MCF 10A (cell line): ENCODE measurements at regions not wholly inside any gene's neighbourhood (a gene's known extent, or its start where the extent isn't known, plus 50 kb on each side); places are given as distances from the start of the nearest gene placed in this dataset.

Experiments
- BruUV-seq: library from RNA; stranded (reverse); fragments of 400-500 nt; replicated peaks from 2 replicates; lab custom pipeline; 2021; lab: Mats Ljungman, UMichigan
- CTCF ChIA-PET: fragments of 300-600 bp; sonication (Branson Sonifier 250); formaldehyde crosslinking; extraction: SDS; loops from one replicate; lab custom pipeline; 2021; ENCODE audit warnings: antibody characterized with exemption, inconsistent platforms; lab: Yijun Ruan, JAX
- POLR2A ChIA-PET: fragments of 300-600, 350-650 bp; sonication (Branson Sonifier 250); formaldehyde crosslinking; extraction: SDS; loops from one replicate; lab custom pipeline; 2020; ENCODE audit warnings: antibody characterized with exemption, inconsistent platforms; lab: Yijun Ruan, JAX
- DNase-seq: peaks from one replicate; pipeline ENCODE4 v3.0.0-alpha.2; 2018; ENCODE audit not compliant: unreplicated experiment
- H3K27ac Mint-ChIP-seq: one replicate; pipeline ENCODE4 v1.8.0; 2022; ENCODE audit warnings: mild to moderate bottlenecking, low read depth, mixed read lengths; ENCODE audit not compliant: unreplicated experiment
- H3K27me3 Mint-ChIP-seq: one replicate; pipeline ENCODE4 v1.8.0; 2022; ENCODE audit warnings: mixed read lengths; ENCODE audit not compliant: insufficient read depth, unreplicated experiment
- H3K36me3 Mint-ChIP-seq: one replicate; pipeline ENCODE4 v1.8.0; 2022; ENCODE audit warnings: mild to moderate bottlenecking, moderate library complexity, mixed read lengths; ENCODE audit not compliant: insufficient read depth, unreplicated experiment
- H3K4me1 Mint-ChIP-seq: one replicate; pipeline ENCODE4 v1.8.0; 2022; ENCODE audit warnings: mixed read lengths; ENCODE audit not compliant: insufficient read depth, unreplicated experiment
- H3K4me3 Mint-ChIP-seq: one replicate; pipeline ENCODE4 v1.8.0; 2022; ENCODE audit warnings: mild to moderate bottlenecking, moderate library complexity, mixed read lengths; ENCODE audit not compliant: unreplicated experiment
- H3K9me3 Mint-ChIP-seq: one replicate; pipeline ENCODE4 v1.8.0; 2022; ENCODE audit warnings: mixed read lengths; ENCODE audit not compliant: unreplicated experiment
- CTCF ChIP-seq: fragments of 200-600 bp; IDR thresholded peaks from one replicate; pipeline ENCODE4 v1.8.0; 2022; ENCODE audit warnings: antibody characterized with exemption, mild to moderate bottlenecking; ENCODE audit not compliant: unreplicated experiment
- intact Hi-C: fragments of 100-400 bp; cut with micrococcal nuclease; formaldehyde crosslinking; loops from 2 replicates; pipeline ENCODE4 v1.14.1; 2022

- peaks cover 17% of the 10 kb centered on the region for H3K9me3 Mint-ChIP-seq
- no peaks in the 10 kb centered on the region for H3K4me1 Mint-ChIP-seq
- no peak overlapping the region for H3K27ac Mint-ChIP-seq
- CTCF ChIA-PET = no interaction called here
- no TSS peak for BruUV-seq
- POLR2A ChIA-PET = no interaction called here
- no peaks in the 10 kb centered on the region for H3K27me3 Mint-ChIP-seq
- no peak overlapping the region for H3K4me3 Mint-ChIP-seq
- intact Hi-C loops = no loop called here
- no peak for TF ChIP-seq CTCF
- DNase-seq = no peak
- H3K36me3 Mint-ChIP-seq = no peaks in the 10 kb centered on the region
These were observed 68.6 kb upstream of the CNKSR3 start for GRCh38 chr6:154579046-154579445.

GRCh38 chr6:154579485-154579884 is 69.0 kb upstream of the CNKSR3 start:
- CTCF ChIA-PET = no interaction called here
- BruUV-seq = no TSS peak
- DNase-seq = no peak

GRCh38 chr6:154580397-154581135 is 70.1 kb upstream of the CNKSR3 start:
- H3K4me3 Mint-ChIP-seq = no peak overlapping the region
- ChIA-PET POLR2A (interaction anchor here (0.6 to 1.4 kb wide), 2 partner anchors 18 to 33 kb away, joined by 3 read pairs; no protein-coding TSS in a partner anchor), CTCF (interaction anchor here (0.6 kb wide), 1 partner anchor 63 kb away, joined by 4 read pairs; no protein-coding TSS in a partner anchor)
- no peak for TF ChIP-seq CTCF
- peaks cover 17% of the 10 kb centered on the region for H3K9me3 Mint-ChIP-seq
- no peaks in the 10 kb centered on the region for H3K36me3 Mint-ChIP-seq
- peak; percentile 16 for DNase-seq
- no peaks in the 10 kb centered on the region for H3K27me3 Mint-ChIP-seq
- no TSS peak for BruUV-seq
- no peak overlapping the region for H3K27ac Mint-ChIP-seq
- intact Hi-C loops = no loop called here
- H3K4me1 Mint-ChIP-seq = no peaks in the 10 kb centered on the region

More at GRCh38 chr6:154579485-154579884, 69.0 kb upstream of the CNKSR3 start:
- Mint-ChIP-seq H3K27ac (no peak overlapping the region), H3K9me3 (peaks cover 17% of the 10 kb centered on the region), H3K4me1 (no peaks in the 10 kb centered on the region), H3K4me3 (no peak overlapping the region), H3K27me3 (no peaks in the 10 kb centered on the region), H3K36me3 (no peaks in the 10 kb centered on the region)
- intact Hi-C loops = no loop called here
- POLR2A ChIA-PET = no interaction called here
- TF ChIP-seq CTCF = no peak

DNA sequence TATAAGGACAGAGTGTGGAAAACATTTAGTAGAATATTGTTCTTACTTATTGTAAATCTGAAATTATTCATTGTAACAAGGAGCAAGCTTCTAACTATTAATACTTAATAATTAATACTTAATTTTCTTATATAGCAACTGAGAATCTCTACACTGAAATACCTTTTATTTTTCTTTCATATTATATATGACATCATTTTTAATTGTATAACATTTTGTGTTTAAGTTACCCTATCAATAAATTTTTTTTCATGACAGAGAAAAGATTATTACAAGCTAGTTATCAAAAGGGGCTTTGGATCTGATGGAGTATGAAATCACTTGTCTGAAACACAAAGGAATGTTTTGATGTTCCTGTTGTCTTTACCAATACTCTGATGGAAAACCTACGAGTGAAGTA is 72.2 kb upstream of the CNKSR3 start:
- ChIA-PET CTCF (no interaction called here), POLR2A (interaction anchor here (0.8 kb wide), 1 partner anchor 73 kb away, joined by 3 read pairs; the partner anchor contains the start of gene CNKSR3)
- intact Hi-C loops = no loop called here
- no peak overlapping the region for H3K27ac Mint-ChIP-seq
- H3K4me3 Mint-ChIP-seq = no peak overlapping the region
- H3K36me3 Mint-ChIP-seq = no peaks in the 10 kb centered on the region
- no TSS peak for BruUV-seq
- H3K27me3 Mint-ChIP-seq = no peaks in the 10 kb centered on the region
- no peak for TF ChIP-seq CTCF
- DNase-seq = no peak
- no peaks in the 10 kb centered on the region for H3K4me1 Mint-ChIP-seq
- peaks cover 17% of the 10 kb centered on the region for H3K9me3 Mint-ChIP-seq
